ENCODE measurements at regions not wholly inside any gene's neighbourhood (a gene's known extent, or its start where the extent isn't known, plus 50 kb on each side); places are given as distances from the start of the nearest gene placed in this dataset.

DNA sequence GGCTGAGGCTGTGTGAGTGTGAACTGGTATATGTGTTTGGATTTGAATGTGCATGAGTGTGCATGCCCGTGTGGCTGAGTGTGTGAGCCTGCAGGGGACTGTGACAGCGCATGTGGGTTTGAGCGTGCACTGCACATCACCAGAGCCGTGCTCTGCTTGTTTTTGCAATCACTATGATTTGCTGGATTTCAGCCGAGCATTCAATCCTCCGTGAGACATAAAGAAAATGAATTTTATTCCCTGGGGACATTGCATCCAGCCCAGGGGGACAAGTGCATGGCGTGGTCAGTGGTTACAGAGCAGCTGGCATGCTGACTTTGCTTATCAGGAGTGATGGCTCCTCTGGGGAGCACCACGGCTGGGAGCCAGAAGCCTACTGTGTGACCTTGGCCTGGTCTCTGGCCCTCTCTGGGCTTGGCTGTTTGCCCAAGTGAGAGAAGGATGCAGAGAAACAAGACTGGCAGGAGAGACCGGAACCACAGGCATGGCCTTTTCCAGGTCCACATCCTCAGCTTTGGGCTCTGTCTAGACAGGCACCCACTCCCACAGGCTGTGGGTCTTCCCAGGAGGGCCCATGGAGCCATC is 160.2 kb upstream of the UNC5B start:
- ATAC-seq (ENCODE audit: low FRiP score in 2 of 2) (no peak), DNase-seq (no peak)

GRCh38 chr10:71052708-71053107 is 159.7 kb upstream of the UNC5B start:
- TF ChIP-seq EP300 (IDR thresholded peaks at IDR 0.05) (no peak), POLR2AphosphoS5 (IDR thresholded peaks at IDR 0.05) (no peak), POLR2A (IDR thresholded peaks at IDR 0.05) (no peak)
- TF ChIP-seq, protein P1, sequence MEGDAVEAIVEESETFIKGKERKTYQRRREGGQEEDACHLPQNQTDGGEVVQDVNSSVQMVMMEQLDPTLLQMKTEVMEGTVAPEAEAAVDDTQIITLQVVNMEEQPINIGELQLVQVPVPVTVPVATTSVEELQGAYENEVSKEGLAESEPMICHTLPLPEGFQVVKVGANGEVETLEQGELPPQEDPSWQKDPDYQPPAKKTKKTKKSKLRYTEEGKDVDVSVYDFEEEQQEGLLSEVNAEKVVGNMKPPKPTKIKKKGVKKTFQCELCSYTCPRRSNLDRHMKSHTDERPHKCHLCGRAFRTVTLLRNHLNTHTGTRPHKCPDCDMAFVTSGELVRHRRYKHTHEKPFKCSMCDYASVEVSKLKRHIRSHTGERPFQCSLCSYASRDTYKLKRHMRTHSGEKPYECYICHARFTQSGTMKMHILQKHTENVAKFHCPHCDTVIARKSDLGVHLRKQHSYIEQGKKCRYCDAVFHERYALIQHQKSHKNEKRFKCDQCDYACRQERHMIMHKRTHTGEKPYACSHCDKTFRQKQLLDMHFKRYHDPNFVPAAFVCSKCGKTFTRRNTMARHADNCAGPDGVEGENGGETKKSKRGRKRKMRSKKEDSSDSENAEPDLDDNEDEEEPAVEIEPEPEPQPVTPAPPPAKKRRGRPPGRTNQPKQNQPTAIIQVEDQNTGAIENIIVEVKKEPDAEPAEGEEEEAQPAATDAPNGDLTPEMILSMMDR (IDR thresholded peaks at IDR 0.05): no peak
- no peaks in the 10 kb centered on the region for H3K4me1 ChIP-seq
- H3K4me3 ChIP-seq: no peak overlapping the region
- ATAC-seq (ENCODE audit: low FRiP score in 2 of 2): no peak
- 92 to 93% methylated on average over 4 of the region's 4 CpGs for WGBS, 2 donors
- no peaks in the 10 kb centered on the region for H3K36me3 ChIP-seq
- no peak for DNase-seq
- no peak overlapping the region for H3K27ac ChIP-seq
- H3K27me3 ChIP-seq: no peaks in the 10 kb centered on the region
- H3K9me3 ChIP-seq: no peaks in the 10 kb centered on the region

More for the DNA sequence above, 160.2 kb upstream of the UNC5B start:
- Histone ChIP-seq H3K4me1 (no peaks in the 10 kb centered on the region), H3K36me3 (no peaks in the 10 kb centered on the region), H3K27me3 (no peaks in the 10 kb centered on the region), H3K27ac (no peak overlapping the region), H3K4me3 (no peak overlapping the region), H3K9me3 (no peaks in the 10 kb centered on the region)
- TF ChIP-seq, protein P1 (IDR thresholded peaks at IDR 0.05): no peak
- TF ChIP-seq EP300 (IDR thresholded peaks at IDR 0.05) (no peak), POLR2A (IDR thresholded peaks at IDR 0.05) (no peak), POLR2AphosphoS5 (IDR thresholded peaks at IDR 0.05) (no peak)
- WGBS, 2 donors: 83 to 84% methylated on average over 7 to 9 of the region's 9 CpGs

DNA sequence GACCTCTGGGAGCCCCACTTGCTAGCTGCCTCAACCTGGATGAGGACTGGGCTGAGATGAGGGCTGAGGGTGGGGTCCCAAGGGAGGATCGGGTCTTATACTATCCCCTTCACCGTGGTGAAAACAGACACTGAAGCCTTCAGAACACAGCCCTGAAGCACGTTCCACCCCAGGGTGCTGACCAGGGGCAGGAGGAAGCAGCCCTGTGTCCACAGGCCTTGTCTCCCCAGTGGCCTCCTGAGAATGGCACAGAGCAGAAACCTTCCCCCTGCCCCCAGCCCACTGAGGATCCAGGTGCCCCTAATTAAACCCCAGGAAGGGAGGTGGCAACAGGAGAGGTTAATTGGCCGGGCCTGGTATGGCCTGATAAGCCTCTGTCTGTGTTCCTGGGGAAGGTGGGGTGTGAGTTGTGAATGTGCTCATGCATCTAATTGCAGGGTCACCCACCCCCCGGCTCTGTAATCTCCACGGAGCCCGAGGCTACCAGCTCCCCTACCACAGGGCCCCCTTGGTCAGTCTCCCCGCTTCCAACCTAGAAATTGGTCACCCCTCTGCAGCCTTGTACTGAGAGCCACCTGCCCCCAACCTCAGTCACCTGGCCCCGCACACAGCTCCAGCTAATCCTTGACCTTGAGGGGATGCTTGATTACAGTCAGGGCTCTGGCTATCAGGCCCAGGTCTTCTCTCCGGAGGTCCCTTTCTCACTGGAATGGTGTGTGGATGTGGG is 159.0 kb upstream of the UNC5B start:
- Histone ChIP-seq H3K27ac (no peak overlapping the region), H3K4me3 (no peak overlapping the region), H3K4me1 (no peaks in the 10 kb centered on the region), H3K36me3 (no peaks in the 10 kb centered on the region), H3K27me3 (no peaks in the 10 kb centered on the region), H3K9me3 (no peaks in the 10 kb centered on the region)
- no peak for TF ChIP-seq POLR2AphosphoS5 (IDR thresholded peaks at IDR 0.05)
- no peak for TF ChIP-seq POLR2A (IDR thresholded peaks at IDR 0.05)
- TF ChIP-seq, protein P1 (IDR thresholded peaks at IDR 0.05): no peak
- TF ChIP-seq EP300 (IDR thresholded peaks at IDR 0.05): no peak
- DNase-seq: no peak
- no peak for ATAC-seq (ENCODE audit: low FRiP score in 2 of 2)
- 84 to 89% methylated on average over 5 to 10 of the region's 10 CpGs for WGBS, 2 donors

- H3K27ac ChIP-seq: no peak overlapping the region
- no peaks in the 10 kb centered on the region for H3K36me3 ChIP-seq
- ATAC-seq (ENCODE audit: low FRiP score in 2 of 2) (no peak), DNase-seq (no peak)
- no peaks in the 10 kb centered on the region for H3K4me1 ChIP-seq
- H3K27me3 ChIP-seq: no peaks in the 10 kb centered on the region
- no peak for TF ChIP-seq POLR2AphosphoS5 (IDR thresholded peaks at IDR 0.05)
- no peak for TF ChIP-seq POLR2A (IDR thresholded peaks at IDR 0.05)
- TF ChIP-seq EP300 (IDR thresholded peaks at IDR 0.05): no peak
- TF ChIP-seq, protein P1 (IDR thresholded peaks at IDR 0.05): no peak
- no peak overlapping the region for H3K4me3 ChIP-seq
- H3K9me3 ChIP-seq: no peaks in the 10 kb centered on the region
- WGBS, 2 donors: 89 to 91% methylated on average over 4 of the region's 4 CpGs
Observed at GRCh38 chr10:71058308-71058707, 154.1 kb upstream of the UNC5B start.

Measured in upper lobe of left lung (tissue), 6 donors.